Astrocyte of the hippocampus (primary cell): ENCODE measurements at regions not wholly inside any gene's neighbourhood (a gene's known extent, or its start where the extent isn't known, plus 50 kb on each side); places are given as distances from the start of the nearest gene placed in this dataset.
A peak's percentile ranks its signal among the peaks of the same experiment; 100 is the strongest.
"Not testable (repeated sequence)": the region's sequence is repeated elsewhere in the genome, so short reads cannot be mapped to it uniquely, and the experiment has no call there.

Source experiments
- DNase-seq: peaks from one replicate; pipeline ENCODE4 v3.0.0; 2011; ENCODE audit warnings: low read depth, low spot score

DNA sequence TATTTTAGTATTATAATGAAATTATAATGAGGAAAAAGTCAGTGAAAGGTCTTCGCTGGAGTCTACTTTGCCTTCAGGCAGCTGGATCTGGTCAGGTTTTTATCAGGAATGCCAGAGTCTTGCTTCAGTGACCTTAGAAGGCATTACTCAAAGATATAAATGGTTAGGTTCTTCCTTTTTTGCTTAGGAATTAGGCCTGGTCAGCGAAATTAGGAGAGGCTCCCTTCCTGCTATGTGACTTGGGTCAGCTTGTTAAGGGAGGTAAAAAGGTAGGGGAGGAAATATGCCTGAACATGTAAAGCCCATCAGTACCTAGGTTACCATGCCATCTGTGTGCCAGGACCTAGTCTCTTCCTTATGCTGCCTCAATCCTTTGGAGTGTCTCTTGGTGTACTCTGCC, 115.1 kb downstream of the OTOR start:
- DNase-seq: no peak

GRCh38 chr20:16864069-16864468, 115.9 kb downstream of the OTOR start:
- DNase-seq: peak; percentile 16

GRCh38 chr20:16864963-16865362, 116.8 kb downstream of the OTOR start:
- DNase-seq: peak; percentile 5

GRCh38 chr20:16865406-16865805, 117.2 kb downstream of the OTOR start:
- DNase-seq: no peak

DNA sequence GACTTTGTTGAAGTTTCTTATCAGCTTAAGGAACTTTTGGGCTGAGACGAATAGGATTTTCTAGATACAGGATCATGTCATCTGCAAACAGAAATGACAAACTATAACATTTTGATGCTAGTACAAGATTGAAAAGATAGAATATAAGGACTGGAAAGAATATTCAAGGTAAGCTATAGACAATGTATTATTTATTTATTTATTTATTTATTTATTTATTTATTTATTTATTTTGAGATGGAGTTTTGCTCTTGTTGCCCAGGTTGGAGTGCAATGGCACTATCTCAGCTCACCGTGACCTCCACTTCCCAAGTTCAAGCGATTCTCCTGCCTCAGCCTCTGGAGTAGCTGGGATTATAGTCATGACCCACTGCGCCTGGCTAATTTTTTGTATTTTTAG, 125.0 kb downstream of the OTOR start:
- not testable (repeated sequence) for DNase-seq

DNA sequence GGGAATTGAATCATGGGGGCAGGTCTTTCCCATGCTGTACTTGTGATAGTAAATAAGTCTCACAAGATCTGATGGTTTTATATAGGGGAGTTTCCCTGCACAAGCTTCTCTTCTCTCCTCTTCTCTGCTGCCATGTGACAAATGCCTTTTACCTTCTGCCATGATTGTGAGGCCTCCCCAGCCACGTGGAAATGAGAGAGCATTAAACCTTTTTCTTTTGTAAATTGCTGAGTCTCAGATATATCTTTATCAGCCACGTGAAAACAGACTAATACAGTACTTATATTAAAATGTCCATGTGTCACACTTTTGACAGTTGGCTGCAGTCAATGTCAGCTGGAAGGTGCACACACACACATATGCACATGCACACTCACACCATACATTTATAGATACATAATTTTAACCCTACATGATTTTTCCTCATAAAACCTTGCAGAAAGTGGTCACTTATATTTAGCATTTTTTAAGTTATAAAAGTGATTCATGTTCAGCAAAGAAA, 128.9 kb downstream of the OTOR start:
- no peak for DNase-seq

DNA sequence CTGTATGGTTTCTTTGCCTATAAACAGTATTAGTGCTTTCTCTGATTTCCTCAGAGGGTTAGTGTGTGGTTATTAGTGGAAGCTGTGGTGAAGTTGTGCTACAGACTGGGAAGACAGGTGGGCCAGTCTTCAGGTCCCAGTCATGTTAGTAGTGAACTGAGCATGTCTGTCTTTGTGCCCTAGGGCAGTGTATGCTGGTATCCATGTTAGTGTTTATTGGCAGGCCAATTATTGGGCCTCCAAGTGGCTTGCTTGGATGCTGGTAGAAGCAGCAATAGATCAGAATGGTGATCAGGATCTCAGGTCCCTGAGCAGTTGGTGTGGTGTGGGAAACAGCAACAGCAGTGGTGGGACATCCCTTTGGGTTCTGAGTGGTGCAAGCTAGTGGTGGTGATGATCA, 137.6 kb downstream of the OTOR start:
- no peak for DNase-seq

- DNase-seq: no peak
Observed at GRCh38 chr20:16898433-16898832, 150.3 kb downstream of the OTOR start.

- DNase-seq: no peak
Observed at GRCh38 chr20:16902662-16903061, 154.5 kb downstream of the OTOR start.

DNA sequence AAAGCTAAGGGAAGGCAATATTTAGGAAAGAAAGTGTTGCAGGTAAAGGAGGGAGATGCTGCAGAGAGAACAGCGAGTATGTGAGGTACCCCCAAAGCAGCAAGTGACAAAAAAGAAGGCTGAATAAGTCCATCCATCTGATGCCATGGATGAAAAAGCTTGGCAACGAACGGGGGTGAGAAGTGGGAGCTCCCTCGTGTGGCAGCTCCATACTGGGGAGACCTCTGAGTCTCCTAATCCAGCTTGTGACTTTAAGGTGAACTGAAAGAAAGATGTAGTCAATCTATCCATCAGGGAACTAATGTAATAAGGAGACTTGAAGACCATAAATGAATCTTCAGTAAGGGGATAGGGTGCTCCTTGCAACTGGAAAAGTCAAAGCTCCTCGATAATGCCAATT, 156.6 kb downstream of the OTOR start:
- no peak for DNase-seq

DNA sequence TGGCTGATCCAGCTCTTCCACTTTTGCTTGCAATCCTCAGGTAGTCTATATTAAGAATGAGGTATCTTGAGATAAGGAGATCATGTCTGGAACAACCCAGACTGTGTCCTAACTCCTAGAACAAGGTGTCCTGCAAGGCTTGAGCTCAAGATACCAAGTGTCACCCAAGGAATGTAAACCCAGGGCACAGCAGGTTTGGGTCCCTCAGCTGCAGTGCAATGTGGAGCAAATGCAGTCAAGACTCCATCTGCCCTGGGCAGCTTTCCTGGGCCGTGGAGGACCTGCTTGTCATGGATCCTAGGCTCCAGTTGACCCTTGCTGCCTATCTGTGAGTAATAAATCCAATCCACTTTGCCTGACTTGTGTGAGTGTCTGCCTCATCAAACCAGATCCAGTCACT, 166.1 kb downstream of the OTOR start:
- no peak for DNase-seq

DNA sequence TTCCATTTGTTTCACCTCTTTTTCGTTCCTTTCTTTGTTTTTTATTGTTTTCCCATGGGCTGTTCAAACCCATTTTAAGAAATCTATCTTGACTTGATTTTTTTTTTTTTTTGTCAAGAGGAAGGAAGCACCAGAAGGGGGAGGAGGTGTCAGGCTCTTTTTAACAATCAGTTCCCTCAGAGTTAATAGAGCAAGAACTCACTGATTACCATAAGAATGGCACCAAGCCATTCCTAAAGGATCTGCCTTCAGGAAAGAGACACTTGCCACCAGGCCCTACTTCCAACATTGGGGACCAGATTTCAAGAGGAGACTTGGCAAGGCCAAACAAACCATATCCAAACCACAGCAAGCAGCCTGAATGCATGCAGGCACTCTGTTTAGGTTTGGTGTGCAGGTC, 168.0 kb downstream of the OTOR start:
- DNase-seq: no peak

DNA sequence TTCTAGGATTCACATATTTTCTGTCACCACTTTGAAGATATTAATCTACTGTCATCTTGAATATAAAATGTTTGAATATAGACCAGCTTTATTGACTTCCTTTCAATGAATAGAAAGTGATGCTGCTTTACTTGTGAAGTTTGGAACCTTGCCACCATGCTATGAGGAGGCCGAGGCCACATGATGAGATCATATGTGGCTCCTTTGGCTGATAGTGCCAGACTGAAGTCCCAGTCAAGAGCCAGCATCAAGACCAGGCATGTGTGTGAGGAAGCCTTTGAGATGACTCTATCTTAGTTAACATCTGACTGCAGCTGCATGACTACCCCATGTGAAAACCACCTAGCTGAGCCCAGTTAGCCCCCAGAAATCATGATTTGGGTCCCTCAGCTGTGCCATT, 169.5 kb downstream of the OTOR start:
- DNase-seq: no peak

DNA sequence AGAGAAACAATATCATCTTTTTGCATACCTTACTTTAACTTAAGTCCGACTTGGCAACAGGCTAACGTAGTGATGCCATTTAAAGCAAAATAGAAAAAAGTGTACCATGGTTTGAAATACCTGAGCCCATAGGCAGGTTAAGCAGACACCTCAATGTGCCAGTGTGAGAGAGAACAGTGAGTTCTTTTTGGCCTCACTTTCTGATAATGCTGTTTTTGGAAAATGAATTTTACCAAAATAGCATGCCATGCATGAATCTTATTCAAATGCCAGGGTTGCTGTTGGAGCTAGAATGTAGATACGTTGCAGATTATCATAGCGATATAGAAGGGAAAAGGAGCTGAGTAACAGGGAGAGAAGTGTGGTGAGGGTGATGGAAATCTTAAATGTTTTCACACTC, 170.2 kb downstream of the OTOR start:
- DNase-seq: no peak

DNA sequence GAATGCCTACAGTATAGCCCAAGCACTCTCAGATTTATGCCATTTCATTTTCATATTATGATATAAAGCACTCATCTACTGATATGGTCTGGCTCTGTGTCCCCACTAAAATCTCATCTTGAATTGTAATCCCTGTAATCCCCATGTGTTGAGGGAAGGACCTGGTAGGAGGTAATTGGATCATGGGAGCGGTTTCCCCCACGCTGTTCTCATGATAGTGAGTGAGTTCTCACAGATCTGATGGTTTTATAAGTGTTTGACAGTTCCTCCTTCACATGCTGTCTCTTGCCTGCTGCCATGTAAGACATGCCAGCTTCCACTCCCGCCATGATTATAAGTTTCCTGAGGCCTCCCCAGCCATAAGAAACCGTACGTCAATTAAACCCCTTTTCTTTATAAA, 171.7 kb downstream of the OTOR start:
- no peak for DNase-seq

GRCh38 chr20:16922834-16923233, 174.7 kb downstream of the OTOR start:
- DNase-seq: peak; percentile 82

DNA sequence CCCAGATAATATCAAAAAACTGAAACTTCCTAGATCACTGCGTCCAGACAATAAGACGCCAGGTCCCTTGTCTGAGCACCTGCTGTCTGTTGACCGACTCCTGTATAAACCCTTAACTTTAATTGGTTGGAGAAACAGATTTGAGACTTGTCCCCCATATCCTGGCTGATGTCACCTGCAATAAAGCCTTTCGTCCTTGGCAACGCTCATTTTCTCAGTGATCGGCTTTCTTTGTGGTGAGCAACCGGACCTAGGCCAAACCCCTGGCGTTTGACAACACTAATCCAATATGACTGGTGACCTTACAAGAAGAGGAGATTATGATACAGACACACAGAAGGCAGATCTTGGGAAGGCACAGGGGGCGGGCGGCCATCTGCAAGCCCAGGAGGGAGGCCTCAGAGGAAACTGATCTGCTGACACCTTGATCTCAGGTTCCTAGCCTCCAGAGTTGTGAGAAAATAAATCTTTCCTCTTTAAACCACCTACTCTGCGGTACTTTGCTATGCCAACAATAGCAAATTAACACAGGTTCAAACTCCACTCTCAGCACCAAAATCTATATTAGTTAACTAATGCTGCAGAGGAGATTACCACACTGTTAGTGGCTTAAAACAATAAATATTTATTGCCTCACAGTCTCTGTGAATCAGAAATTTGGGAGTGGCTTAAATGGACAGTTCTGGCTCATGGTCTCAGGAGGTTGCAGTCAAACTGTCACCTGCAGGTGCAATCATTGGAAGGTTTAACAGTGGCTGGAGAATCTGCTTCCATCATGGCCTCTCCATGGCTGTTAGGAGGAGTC, 178.7 kb downstream of the OTOR start:
- no peak for DNase-seq

GRCh38 chr20:16929756-16930155, 181.6 kb downstream of the OTOR start:
- DNase-seq: peak; percentile 54

GRCh38 chr20:16930656-16931055, 182.5 kb downstream of the OTOR start:
- DNase-seq: no peak

DNA sequence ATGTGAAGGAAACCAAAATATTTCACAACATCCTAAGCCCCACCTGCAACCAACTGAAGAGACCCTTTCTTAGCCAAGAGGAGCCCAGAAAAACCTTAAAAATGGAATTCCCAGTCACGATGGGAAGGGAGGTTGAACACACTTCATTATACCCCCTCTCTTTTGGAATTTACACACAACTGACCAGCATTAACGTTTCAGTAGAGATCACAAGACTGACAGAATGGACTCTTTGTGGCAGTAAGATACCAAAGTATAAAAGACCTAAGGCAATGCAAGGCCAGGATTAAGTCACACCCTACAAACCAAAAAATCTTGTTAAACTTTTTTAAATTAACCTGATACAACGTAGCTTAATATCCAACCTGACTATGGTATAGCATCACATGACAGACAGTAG, 190.9 kb downstream of the OTOR start:
- no peak for DNase-seq

DNA sequence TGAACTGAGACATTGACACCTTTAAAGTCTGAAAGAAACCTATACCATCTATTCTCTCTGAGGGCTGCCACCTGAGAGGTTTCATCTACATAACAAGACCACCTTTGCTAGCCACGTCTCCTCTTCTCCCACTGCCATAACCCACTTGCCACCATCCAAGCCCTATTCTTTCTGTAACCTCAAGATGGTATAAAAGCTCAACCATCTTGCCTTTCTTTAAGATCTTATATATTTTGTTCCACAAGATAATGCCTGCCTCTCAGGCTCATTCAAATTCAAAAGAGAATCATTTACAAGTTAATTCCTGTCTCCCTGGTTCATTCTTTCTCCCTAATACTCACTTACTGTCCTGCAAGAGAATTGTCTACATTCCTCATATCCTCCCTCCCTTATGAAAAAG, 192.5 kb downstream of the OTOR start:
- DNase-seq: no peak

DNA sequence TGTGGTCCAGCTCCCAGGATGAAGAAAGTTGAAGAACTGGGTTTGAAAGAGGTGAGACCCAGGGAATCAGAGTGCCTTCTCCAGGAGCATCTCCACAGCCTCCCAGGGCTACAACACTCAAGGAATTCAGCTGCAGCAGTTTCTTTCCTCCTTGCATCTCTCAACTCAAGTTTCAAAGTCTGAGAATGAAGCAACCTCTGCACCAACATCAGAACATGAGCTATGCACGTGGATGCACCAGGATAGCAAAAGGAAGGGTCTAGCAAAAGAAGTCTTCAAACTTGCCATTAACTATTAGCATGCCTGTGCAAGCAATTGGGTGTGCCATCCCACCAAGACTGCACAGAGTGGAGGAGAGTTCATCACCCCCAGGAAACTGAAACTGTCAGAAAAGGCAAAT, 193.9 kb downstream of the OTOR start:
- no peak for DNase-seq

- no peak for DNase-seq
Observed at GRCh38 chr20:16942756-16943155, 194.6 kb downstream of the OTOR start.

DNA sequence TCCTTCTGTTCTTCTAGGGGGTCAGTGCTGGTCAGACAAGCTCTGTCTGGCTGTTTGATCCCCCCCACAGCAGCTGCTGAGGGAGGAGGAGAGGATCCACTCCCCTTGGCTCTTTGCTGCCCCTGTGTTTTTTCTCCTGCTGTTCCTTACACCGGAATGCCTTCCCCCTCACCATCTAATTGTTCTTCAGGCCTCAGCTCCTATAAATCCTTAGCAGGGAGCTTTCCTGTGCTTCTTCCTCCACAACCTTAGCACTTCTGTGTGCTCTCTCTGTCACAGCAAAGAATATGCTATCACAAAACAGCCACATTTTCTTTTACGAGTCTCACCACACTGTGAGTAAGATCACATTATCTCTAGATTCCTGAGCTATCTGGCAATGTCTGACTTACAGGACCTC, 196.6 kb downstream of the OTOR start:
- DNase-seq: no peak
